CD8-positive, alpha-beta memory T cell (primary cell): ENCODE measurements at regions not wholly inside any gene's neighbourhood (a gene's known extent, or its start where the extent isn't known, plus 50 kb on each side); places are given as distances from the start of the nearest gene placed in this dataset.

ENCODE experiments used
- CTCF ChIA-PET: fragments of 350-600 bp; sonication (Branson Sonifier 250); formaldehyde crosslinking; loops from one replicate; lab custom pipeline; 2021; ENCODE audit warnings: antibody characterized with exemption; lab: Charles Lee
- POLR2A ChIA-PET: fragments of 350-600 bp; sonication (Branson Sonifier 250); formaldehyde crosslinking; loops from one replicate; lab custom pipeline; 2021; ENCODE audit warnings: antibody characterized with exemption; lab: Charles Lee
- DNase-seq, 5 donors: peaks; one replicate each; pipeline versions ENCODE4 v3.0.0 to v3.0.0-alpha.2; 2020 to 2022; ENCODE audit warnings: mixed read lengths in 1 of 5
- H3K27ac ChIP-seq: one replicate; pipeline ENCODE4 v1.7.0; 2013; ENCODE audit warnings: low read depth, mild to moderate bottlenecking, low read length, moderate library complexity
- H3K27me3 ChIP-seq: 2 replicates; pipeline ENCODE4 v1.7.0; 2013; ENCODE audit warnings: low read length, mild to moderate bottlenecking; ENCODE audit not compliant: insufficient read depth, poor library complexity, severe bottlenecking
- H3K36me3 ChIP-seq: 2 replicates; pipeline ENCODE4 v1.7.0; 2013; ENCODE audit warnings: mild to moderate bottlenecking, low read length, moderate library complexity; ENCODE audit not compliant: insufficient read depth
- H3K4me1 ChIP-seq: 2 replicates; pipeline ENCODE4 v1.7.0; 2013; ENCODE audit warnings: mild to moderate bottlenecking, low read length, moderate library complexity; ENCODE audit not compliant: insufficient read depth
- H3K4me3 ChIP-seq: 2 replicates; pipeline ENCODE4 v1.7.0; 2013; ENCODE audit warnings: mild to moderate bottlenecking, low read length
- H3K9me3 ChIP-seq: 2 replicates; pipeline ENCODE4 v1.7.0; 2013; ENCODE audit warnings: mild to moderate bottlenecking, low read length
- H3K27ac Mint-ChIP-seq, 8 donors: one replicate each; pipeline ENCODE4 v1.8.0; 2020 to 2021; ENCODE audit warnings: mixed read lengths in 8 of 8, mild to moderate bottlenecking in 6 of 8, inconsistent platforms in 3 of 8, moderate library complexity in 3 of 8
- H3K27me3 Mint-ChIP-seq, 2 donors: one replicate each; pipeline ENCODE4 v1.8.0; 2020 to 2021; ENCODE audit warnings: mixed read lengths in 2 of 2, mild to moderate bottlenecking in 1 of 2, moderate library complexity in 1 of 2
- H3K36me3 Mint-ChIP-seq, 3 donors: one replicate each; pipeline ENCODE4 v1.8.0; 2020 to 2021; ENCODE audit warnings: mixed read lengths in 3 of 3, inconsistent platforms in 1 of 3, mild to moderate bottlenecking in 1 of 3
- H3K4me1 Mint-ChIP-seq, 3 donors: one replicate each; pipeline ENCODE4 v1.8.0; 2020 to 2021; ENCODE audit warnings: mixed read lengths in 3 of 3, inconsistent platforms in 1 of 3, mild to moderate bottlenecking in 1 of 3
- H3K4me3 Mint-ChIP-seq, 7 donors: one replicate each; pipeline ENCODE4 v1.8.0; 2020 to 2021; ENCODE audit warnings: mixed read lengths in 7 of 7, mild to moderate bottlenecking in 6 of 7, moderate library complexity in 4 of 7, inconsistent platforms in 2 of 7
- H3K9me3 Mint-ChIP-seq, 5 donors: one replicate each; pipeline ENCODE4 v1.8.0; 2020 to 2022; ENCODE audit warnings: mixed read lengths in 5 of 5, mild to moderate bottlenecking in 3 of 5, moderate library complexity in 2 of 5, inconsistent platforms in 1 of 5

GRCh38 chr6:4712291-4712690 lies 63.9 kb upstream of the CDYL start:
- Histone ChIP-seq H3K27ac (no peak overlapping the region), H3K4me1 (no peaks in the 10 kb centered on the region), H3K36me3 (no peaks in the 10 kb centered on the region), H3K9me3 (no peaks in the 10 kb centered on the region), H3K27me3 (no peaks in the 10 kb centered on the region), H3K4me3 (no peak overlapping the region)
- Mint-ChIP-seq H3K27me3 (peaks cover 0 to 7% of the 10 kb centered on the region in 2 donors), H3K4me1 (peaks cover 4 to 9% (median 4%) of the 10 kb centered on the region in 3 donors), H3K36me3 (no peaks in the 10 kb centered on the region), H3K4me3 (no peak overlapping the region), H3K27ac (no peak overlapping the region), H3K9me3 (peaks cover 0 to 7% (median 0%) of the 10 kb centered on the region in 5 donors)
- POLR2A ChIA-PET: no interaction called here
- DNase-seq: no peak
- CTCF ChIA-PET: no interaction called here

- Mint-ChIP-seq H3K27ac (no peak overlapping the region), H3K4me1 (no peaks in the 10 kb centered on the region), H3K36me3 (peaks cover 0 to 5% (median 0%) of the 10 kb centered on the region in 3 donors), H3K4me3 (no peak overlapping the region), H3K27me3 (peaks cover 0 to 8% of the 10 kb centered on the region in 2 donors), H3K9me3 (peaks cover 0 to 13% (median 0%) of the 10 kb centered on the region in 5 donors)
- no peak for DNase-seq
- no peaks in the 10 kb centered on the region for H3K9me3 ChIP-seq
- H3K27me3 ChIP-seq: no peaks in the 10 kb centered on the region
- POLR2A ChIA-PET: no interaction called here
- no peak overlapping the region for H3K4me3 ChIP-seq
- no peak overlapping the region for H3K27ac ChIP-seq
- no peaks in the 10 kb centered on the region for H3K36me3 ChIP-seq
- no peaks in the 10 kb centered on the region for H3K4me1 ChIP-seq
- CTCF ChIA-PET: no interaction called here
Measured at GRCh38 chr6:4707011-4707410, 69.2 kb upstream of the CDYL start.

GRCh38 chr6:4705809-4706208 lies 70.4 kb upstream of the CDYL start:
- H3K27me3 Mint-ChIP-seq: peaks cover 0 to 8% of the 10 kb centered on the region in 2 donors
- ChIA-PET POLR2A (no interaction called here), CTCF (no interaction called here)
- no peak overlapping the region for H3K4me3 Mint-ChIP-seq
- Histone ChIP-seq H3K27ac (no peak overlapping the region), H3K36me3 (no peaks in the 10 kb centered on the region), H3K4me3 (no peak overlapping the region), H3K9me3 (no peaks in the 10 kb centered on the region), H3K27me3 (no peaks in the 10 kb centered on the region), H3K4me1 (no peaks in the 10 kb centered on the region)
- peaks cover 0 to 13% (median 0%) of the 10 kb centered on the region in 5 donors for H3K9me3 Mint-ChIP-seq
- DNase-seq: no peak
- peaks cover 0 to 5% (median 0%) of the 10 kb centered on the region in 3 donors for H3K36me3 Mint-ChIP-seq
- H3K4me1 Mint-ChIP-seq: no peaks in the 10 kb centered on the region
- H3K27ac Mint-ChIP-seq: no peak overlapping the region

- H3K4me3 Mint-ChIP-seq: no peak overlapping the region
- no peak overlapping the region for H3K27ac ChIP-seq
Measured at GRCh38 chr6:4703382-4703781, 72.8 kb upstream of the CDYL start.

GRCh38 chr6:4698901-4699659 lies 77.1 kb upstream of the CDYL start:
- no peak for DNase-seq
- CTCF ChIA-PET: no interaction called here
- H3K9me3 Mint-ChIP-seq: no peaks in the 10 kb centered on the region
- no peaks in the 10 kb centered on the region for H3K36me3 Mint-ChIP-seq
- POLR2A ChIA-PET: no interaction called here
- Histone ChIP-seq H3K4me3 (no peak overlapping the region), H3K9me3 (no peaks in the 10 kb centered on the region), H3K36me3 (no peaks in the 10 kb centered on the region), H3K4me1 (no peaks in the 10 kb centered on the region), H3K27me3 (no peaks in the 10 kb centered on the region), H3K27ac (no peak overlapping the region)
- H3K4me1 Mint-ChIP-seq: no peaks in the 10 kb centered on the region
- H3K27me3 Mint-ChIP-seq: peaks cover 5 to 17% of the 10 kb centered on the region in 2 donors
- H3K27ac Mint-ChIP-seq: no peak overlapping the region
- no peak overlapping the region for H3K4me3 Mint-ChIP-seq

More at GRCh38 chr6:4703382-4703781, 72.8 kb upstream of the CDYL start:
- Histone ChIP-seq H3K27me3 (no peaks in the 10 kb centered on the region), H3K4me3 (no peak overlapping the region), H3K4me1 (no peaks in the 10 kb centered on the region), H3K36me3 (no peaks in the 10 kb centered on the region), H3K9me3 (no peaks in the 10 kb centered on the region)
- H3K9me3 Mint-ChIP-seq: peaks cover 0 to 13% (median 0%) of the 10 kb centered on the region in 5 donors
- no peak for DNase-seq
- POLR2A ChIA-PET: no interaction called here
- peaks cover 0 to 5% (median 0%) of the 10 kb centered on the region in 3 donors for H3K36me3 Mint-ChIP-seq
- H3K27ac Mint-ChIP-seq: no peak overlapping the region
- H3K27me3 Mint-ChIP-seq: peaks cover 0 to 4% of the 10 kb centered on the region in 2 donors
- no peaks in the 10 kb centered on the region for H3K4me1 Mint-ChIP-seq
- CTCF ChIA-PET: no interaction called here

GRCh38 chr6:4693173-4693970 lies 82.8 kb upstream of the CDYL start:
- Histone ChIP-seq H3K27ac (no peak overlapping the region), H3K4me3 (no peak overlapping the region), H3K36me3 (no peaks in the 10 kb centered on the region), H3K27me3 (no peaks in the 10 kb centered on the region), H3K4me1 (no peaks in the 10 kb centered on the region), H3K9me3 (no peaks in the 10 kb centered on the region)
- Mint-ChIP-seq H3K9me3 (peaks cover 0 to 10% (median 6%) of the 10 kb centered on the region in 5 donors), H3K27me3 (peaks cover 11 to 40% of the 10 kb centered on the region in 2 donors), H3K36me3 (peaks cover 0 to 4% (median 0%) of the 10 kb centered on the region in 3 donors), H3K27ac (peak overlapping the region in 1 of 8 donors; percentile 27), H3K4me3 (no peak overlapping the region), H3K4me1 (no peaks in the 10 kb centered on the region)
- DNase-seq: no peak
- ChIA-PET POLR2A (no interaction called here), CTCF (no interaction called here)

GRCh38 chr6:4692664-4693063 lies 83.5 kb upstream of the CDYL start:
- DNase-seq: no peak
- H3K27me3 Mint-ChIP-seq: peaks cover 14 to 45% of the 10 kb centered on the region in 2 donors
- ChIA-PET POLR2A (no interaction called here), CTCF (no interaction called here)
- H3K4me1 Mint-ChIP-seq: no peaks in the 10 kb centered on the region
- H3K9me3 ChIP-seq: no peaks in the 10 kb centered on the region
- H3K4me3 Mint-ChIP-seq: no peak overlapping the region
- H3K27ac Mint-ChIP-seq: no peak overlapping the region
- H3K36me3 Mint-ChIP-seq: peaks cover 0 to 4% (median 0%) of the 10 kb centered on the region in 3 donors
- H3K4me1 ChIP-seq: no peaks in the 10 kb centered on the region
- H3K36me3 ChIP-seq: no peaks in the 10 kb centered on the region
- H3K4me3 ChIP-seq: no peak overlapping the region
- H3K9me3 Mint-ChIP-seq: peaks cover 0 to 10% (median 6%) of the 10 kb centered on the region in 5 donors
- no peak overlapping the region for H3K27ac ChIP-seq
- no peaks in the 10 kb centered on the region for H3K27me3 ChIP-seq
